HG02642 (cell line): ENCODE measurements at regions not wholly inside any gene's neighbourhood (a gene's known extent, or its start where the extent isn't known, plus 50 kb on each side); places are given as distances from the start of the nearest gene placed in this dataset.

Experiments
- ATAC-seq: cut with Tn5 transposase; IDR thresholded peaks from one replicate; pipeline ENCODE4 v1.9.1; 2021; ENCODE audit warnings: mild to moderate bottlenecking; ENCODE audit not compliant: unreplicated experiment, poor library complexity

GRCh38 chr6:164025180-164025579 lies 610.7 kb downstream of the QKI start:
- no peak for ATAC-seq

- no peak for ATAC-seq
Measured at GRCh38 chr6:164023535-164023934, 609.0 kb downstream of the QKI start.

DNA sequence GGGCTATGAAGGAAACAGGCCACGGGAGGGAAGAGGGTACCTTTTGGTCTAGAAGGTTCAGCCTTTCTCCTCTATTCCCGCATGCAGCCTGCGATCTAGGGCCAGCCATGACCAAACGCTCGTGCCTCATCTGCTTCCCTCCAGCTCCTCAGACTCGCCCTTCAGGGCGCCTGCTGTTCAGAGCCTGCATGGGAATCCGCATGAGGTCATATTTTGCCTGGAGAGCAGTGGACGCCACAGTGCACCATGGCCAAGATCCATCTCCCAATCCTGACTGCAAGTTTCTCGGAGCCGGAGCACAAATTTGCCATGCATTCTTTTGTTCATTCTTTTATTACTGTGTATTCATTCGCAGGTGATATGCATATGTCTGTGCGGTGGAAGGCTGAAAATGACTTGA lies 608.1 kb downstream of the QKI start:
- ATAC-seq = no peak

DNA sequence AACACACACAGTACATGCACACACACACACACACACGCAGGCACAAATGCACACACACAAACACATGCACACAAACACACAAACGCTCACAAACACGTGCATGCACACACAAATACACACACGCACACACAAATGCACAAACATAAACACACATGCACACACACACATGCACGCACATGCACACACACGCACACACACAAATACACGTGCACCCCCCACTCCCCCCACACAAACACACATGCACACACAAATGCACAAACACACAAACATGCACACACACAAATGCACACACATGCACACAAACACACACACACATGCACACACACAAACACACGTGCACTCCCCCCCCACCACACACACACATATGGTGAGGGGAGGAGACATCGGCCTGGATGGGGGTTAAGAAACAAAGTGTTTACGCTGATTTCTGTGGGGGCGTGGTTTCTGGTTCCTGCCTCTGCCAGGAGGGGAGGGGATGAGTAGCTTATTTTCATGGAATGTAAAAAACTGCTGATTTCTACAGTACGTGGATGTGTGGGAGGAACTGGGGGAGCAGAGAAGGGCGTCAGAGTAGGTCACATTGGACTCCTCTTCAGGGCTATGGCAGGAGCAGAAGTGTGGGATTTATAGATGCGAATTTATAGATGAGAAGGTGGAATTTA lies 607.2 kb downstream of the QKI start:
- no peak for ATAC-seq

DNA sequence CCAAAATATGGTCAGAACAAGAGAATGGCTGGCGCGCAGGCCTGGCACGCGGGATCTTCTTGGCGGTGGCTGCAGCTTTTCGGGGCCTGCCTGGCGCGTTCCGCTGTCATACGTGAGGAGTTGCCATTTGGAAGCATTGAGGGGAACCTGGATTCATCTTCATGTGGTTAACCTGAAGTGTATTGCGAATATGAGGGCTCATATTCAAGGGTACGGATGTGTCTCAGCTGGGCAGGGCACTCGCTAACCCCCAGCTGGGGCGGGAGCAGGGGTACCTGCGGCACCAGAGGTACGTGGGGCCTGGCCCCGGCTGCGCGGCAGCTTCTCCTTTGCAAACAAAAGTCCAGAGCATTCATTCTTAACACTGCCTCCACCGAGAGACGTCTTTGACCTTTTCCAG lies 605.6 kb downstream of the QKI start:
- ATAC-seq = no peak

DNA sequence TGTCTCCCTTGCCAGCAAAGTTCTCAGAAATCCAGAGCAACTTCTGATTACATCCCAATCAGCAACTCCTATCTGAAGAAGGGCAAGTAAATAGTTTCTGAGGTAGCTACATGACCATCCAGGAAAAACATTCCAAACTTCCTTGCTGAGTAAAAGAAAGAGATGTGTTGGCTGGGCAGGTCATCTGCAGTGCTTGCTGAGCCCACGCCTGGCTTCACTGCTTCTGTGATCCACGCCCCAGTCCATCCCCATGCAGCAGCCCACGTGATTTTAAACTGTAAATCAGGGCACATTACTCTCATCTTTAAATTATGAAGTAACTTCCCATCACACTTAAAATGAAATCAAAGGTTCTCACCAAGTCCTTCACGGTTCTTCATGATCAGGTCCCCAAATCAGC lies 603.6 kb downstream of the QKI start:
- no peak for ATAC-seq

GRCh38 chr6:164016056-164016455 lies 601.5 kb downstream of the QKI start:
- no peak for ATAC-seq

DNA sequence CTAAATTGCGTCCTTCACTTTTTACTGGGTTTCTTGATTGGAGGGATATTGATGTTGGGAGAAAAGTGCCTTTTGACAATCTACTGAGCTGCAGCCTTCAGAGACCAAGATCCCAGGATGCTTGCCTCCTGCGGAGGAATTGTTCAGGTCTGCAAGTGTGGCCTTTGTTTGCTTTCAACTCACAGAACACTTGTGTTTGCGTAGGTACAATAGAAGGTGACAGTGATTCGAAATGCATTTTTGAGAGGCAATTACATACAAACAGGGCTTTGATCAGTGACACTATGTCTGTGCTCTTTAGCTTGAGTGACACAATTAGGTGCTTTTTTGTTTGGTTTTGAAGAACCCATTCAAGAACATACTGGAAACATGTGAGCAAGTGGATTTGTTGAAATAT lies 600.6 kb downstream of the QKI start:
- no peak for ATAC-seq

DNA sequence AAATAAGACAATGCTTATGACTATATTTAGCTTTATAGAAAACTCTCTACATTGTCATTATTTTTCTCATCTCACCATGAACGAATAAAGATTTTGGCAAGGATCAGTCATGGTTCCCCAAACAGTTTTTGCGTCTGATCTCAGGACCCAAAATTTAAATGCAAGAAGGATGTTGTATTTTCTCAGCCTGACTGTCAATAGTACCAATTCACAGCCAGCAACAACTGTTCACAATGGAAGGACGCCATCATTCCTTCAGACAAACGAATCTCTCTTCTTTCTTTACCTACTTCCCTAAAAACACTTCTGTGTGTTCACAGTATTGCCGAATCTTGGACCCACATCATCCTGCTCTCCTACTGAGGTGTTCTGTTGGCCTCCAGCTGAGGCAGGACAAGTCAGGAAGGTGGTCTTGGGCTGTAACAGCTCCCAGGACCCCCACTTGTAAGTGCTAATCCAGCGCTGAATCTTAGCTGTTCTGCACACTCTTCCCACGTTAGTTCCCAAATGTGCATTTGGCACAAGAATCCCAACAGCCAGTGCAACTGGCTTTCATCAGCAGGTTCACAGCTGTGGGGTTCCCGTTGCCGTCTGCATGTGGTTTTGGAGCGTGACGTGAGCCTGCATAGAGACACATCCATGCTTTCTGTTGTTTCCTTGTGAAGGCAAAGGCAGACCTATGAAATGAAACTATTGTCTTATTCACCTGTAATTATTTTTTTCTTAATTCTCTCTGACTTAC lies 600.0 kb downstream of the QKI start:
- no peak for ATAC-seq

- ATAC-seq = no peak
Measured at GRCh38 chr6:164013480-164014208, 599.1 kb downstream of the QKI start.

GRCh38 chr6:164011321-164011720 lies 596.8 kb downstream of the QKI start:
- ATAC-seq = no peak

DNA sequence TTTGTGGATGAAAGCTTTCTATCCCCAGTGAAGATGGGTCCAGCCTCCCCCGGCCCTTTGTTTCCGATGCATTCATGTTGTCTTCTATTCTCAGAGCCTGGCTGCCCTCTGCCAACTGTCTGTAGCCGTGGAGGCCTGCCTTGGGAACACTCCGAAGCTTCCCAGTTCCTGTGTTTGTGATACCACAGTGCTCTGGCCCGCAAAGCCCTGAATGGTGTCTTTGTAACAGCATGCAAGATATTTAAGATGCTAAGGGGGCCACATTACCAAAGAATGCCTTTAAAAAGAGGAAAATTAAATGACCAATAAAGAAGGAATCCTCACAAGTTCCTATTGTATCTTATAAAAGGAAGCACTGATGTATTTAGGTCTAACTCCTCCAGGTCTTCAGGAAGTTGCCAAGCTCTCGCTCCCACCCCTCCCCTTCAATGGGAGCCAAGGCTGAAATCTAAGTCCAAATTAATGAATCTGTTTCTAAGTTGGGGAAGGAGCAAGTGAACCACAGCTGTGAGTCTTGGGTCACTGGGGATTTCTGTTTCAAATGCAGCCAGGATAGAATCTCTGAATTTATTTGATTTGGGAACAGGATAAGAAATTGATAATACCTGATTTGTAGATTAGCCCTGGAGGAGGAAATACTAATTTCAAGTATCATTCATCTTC lies 596.1 kb downstream of the QKI start:
- no peak for ATAC-seq

DNA sequence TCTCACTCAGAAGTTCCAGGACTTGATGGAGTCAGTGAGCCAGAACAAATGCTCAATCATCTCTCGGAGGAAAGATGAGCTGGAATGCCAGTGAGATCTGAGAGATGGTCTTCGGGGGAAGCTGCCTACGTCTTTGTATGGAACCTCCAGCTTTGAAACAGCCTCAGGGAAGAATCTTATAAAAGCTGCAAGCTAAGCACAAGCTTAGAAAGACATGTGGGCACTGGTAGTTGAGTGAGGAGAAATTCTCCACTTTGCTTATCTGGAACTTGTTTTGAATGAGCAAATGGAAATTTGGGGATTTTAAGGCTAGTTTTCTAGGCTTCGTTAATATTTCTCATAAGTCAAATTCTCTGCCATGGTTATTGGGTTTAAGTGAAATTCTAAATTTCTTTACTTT lies 594.4 kb downstream of the QKI start:
- ATAC-seq = no peak

GRCh38 chr6:164007881-164008280 lies 593.4 kb downstream of the QKI start:
- ATAC-seq = no peak

DNA sequence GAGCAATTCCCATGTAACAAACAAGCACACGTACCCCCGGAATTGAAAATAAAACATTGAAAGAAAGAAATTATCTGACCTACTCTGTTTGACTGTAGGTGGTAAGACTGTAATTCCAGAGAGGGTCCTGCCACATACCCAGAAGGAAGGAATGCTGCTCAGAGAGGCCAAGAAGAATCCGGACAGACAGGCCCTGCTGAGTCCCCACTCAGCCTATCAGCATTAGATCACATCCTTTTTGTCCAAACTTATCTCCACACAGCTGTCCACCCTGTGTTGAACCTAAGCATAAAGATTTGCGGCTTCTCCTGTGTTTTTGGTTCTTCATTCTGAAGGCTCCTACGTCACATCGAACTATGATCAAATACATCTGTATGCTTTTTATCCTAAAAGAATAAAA lies 591.9 kb downstream of the QKI start:
- no peak for ATAC-seq

DNA sequence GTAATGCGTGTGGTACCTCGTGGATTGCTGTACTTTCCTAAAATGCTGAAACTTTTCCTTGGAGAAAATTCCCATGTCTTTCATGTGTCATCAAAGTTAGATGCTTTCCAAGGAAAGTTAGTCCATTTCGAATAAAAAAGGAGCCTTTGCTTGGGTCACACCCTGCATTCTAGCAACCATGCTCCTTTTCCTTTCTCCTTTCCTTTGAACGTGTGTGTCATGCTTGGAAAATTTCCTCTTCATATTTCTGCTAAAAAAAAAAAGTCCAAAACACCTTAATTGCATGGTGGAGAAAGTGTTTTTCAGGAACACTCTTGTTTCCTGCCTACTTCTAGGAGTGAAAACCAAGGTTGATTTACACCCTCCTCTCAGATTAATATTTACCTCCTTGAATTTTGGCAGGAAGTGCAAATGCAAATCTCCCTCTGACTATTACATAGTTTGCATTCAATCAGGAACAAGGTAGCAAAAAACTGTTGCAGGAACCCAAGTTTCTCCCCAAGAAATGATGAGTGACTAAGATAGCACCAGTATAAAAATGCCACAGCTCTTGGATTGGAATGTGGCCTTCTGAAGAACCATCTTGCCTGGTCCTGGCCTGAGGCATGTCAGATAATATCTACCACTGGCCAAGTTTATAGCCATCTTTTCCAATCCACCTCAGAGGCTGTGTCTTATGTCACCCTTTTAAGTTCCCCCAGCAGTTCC lies 590.6 kb downstream of the QKI start:
- ATAC-seq = no peak

- no peak for ATAC-seq
Measured at GRCh38 chr6:164000276-164000675, 585.8 kb downstream of the QKI start.

GRCh38 chr6:163999475-164000125 lies 585.1 kb downstream of the QKI start:
- ATAC-seq = no peak

GRCh38 chr6:163998496-163998895 lies 584.0 kb downstream of the QKI start:
- no peak for ATAC-seq

- ATAC-seq = no peak
Measured at GRCh38 chr6:163996491-163996890, 582.0 kb downstream of the QKI start.
